ENCODE measurements at regions not wholly inside any gene's neighbourhood (a gene's known extent, or its start where the extent isn't known, plus 50 kb on each side); places are given as distances from the start of the nearest gene placed in this dataset.

- DNase-seq (ENCODE audit: low read depth) = no peak
Measured at GRCh38 chr20:39503902-39504709, 542.0 kb downstream of the DHX35 start.

- no peak for DNase-seq (ENCODE audit: low read depth)
Measured at GRCh38 chr20:39492223-39492797, 530.2 kb downstream of the DHX35 start.

- DNase-seq (ENCODE audit: low read depth) = no peak
Measured at GRCh38 chr20:39491711-39492110, 529.6 kb downstream of the DHX35 start.

- no peak for DNase-seq (ENCODE audit: low read depth)
Measured at GRCh38 chr20:39489986-39490560, 527.9 kb downstream of the DHX35 start.

GRCh38 chr20:39480276-39481043 lies 518.3 kb downstream of the DHX35 start:
- DNase-seq (ENCODE audit: low read depth) = no peak

GRCh38 chr20:39479196-39479810 lies 517.2 kb downstream of the DHX35 start:
- no peak for DNase-seq (ENCODE audit: low read depth)

- DNase-seq (ENCODE audit: low read depth) = no peak
Measured at GRCh38 chr20:39474879-39475278, 512.7 kb downstream of the DHX35 start.

GRCh38 chr20:39473536-39473935 lies 511.4 kb downstream of the DHX35 start:
- no peak for DNase-seq (ENCODE audit: low read depth)

GRCh38 chr20:39468703-39469102 lies 506.6 kb downstream of the DHX35 start:
- DNase-seq (ENCODE audit: low read depth) = no peak

- no peak for DNase-seq (ENCODE audit: low read depth)
Measured at GRCh38 chr20:39464238-39464637, 502.1 kb downstream of the DHX35 start.

GRCh38 chr20:39462416-39462945 lies 500.3 kb downstream of the DHX35 start:
- no peak for DNase-seq (ENCODE audit: low read depth)

- peak; percentile 15 for DNase-seq (ENCODE audit: low read depth)
Measured at GRCh38 chr20:39458452-39458851, 496.3 kb downstream of the DHX35 start.

- no peak for DNase-seq (ENCODE audit: low read depth)
Measured at GRCh38 chr20:39453890-39454289, 491.7 kb downstream of the DHX35 start.

GRCh38 chr20:39452583-39453340 lies 490.6 kb downstream of the DHX35 start:
- no peak for DNase-seq (ENCODE audit: low read depth)

- DNase-seq (ENCODE audit: low read depth) = no peak
Measured at GRCh38 chr20:39451386-39451785, 489.2 kb downstream of the DHX35 start.

GRCh38 chr20:39446397-39446796 lies 484.3 kb downstream of the DHX35 start:
- no peak for DNase-seq (ENCODE audit: low read depth)

GRCh38 chr20:39445095-39445494 lies 483.0 kb downstream of the DHX35 start:
- DNase-seq (ENCODE audit: low read depth) = no peak

- no peak for DNase-seq (ENCODE audit: low read depth)
Measured at GRCh38 chr20:39433466-39433865, 471.3 kb downstream of the DHX35 start.

- DNase-seq (ENCODE audit: low read depth) = no peak
Measured at GRCh38 chr20:39431091-39431880, 469.1 kb downstream of the DHX35 start.

- DNase-seq (ENCODE audit: low read depth) = peak; percentile 47
Measured at GRCh38 chr20:39429726-39430125, 467.6 kb downstream of the DHX35 start.
